HepG2 (cell line): ENCODE measurements at regions not wholly inside any gene's neighbourhood (a gene's known extent, or its start where the extent isn't known, plus 50 kb on each side); places are given as distances from the start of the nearest gene placed in this dataset.

Experiments
- ATAC-seq: fragments of 200-7000 bp; cut with Tn5 transposase; 3 replicates; pipeline ENCODE4 v1.9.1; 2020; ENCODE audit warnings: mild to moderate bottlenecking, moderate library complexity
- BruUV-seq: library from RNA; stranded (reverse); fragments of 400-500 nt; replicated peaks from 2 replicates; lab custom pipeline; 2021; lab: Mats Ljungman, UMichigan
- CTCF ChIA-PET: fragments of 300-600 bp; formaldehyde crosslinking; extraction: SDS; loops from one replicate; lab custom pipeline; 2021; ENCODE audit warnings: low total read pairs, inconsistent platforms, low intra/inter-chr PET ratio; lab: Yijun Ruan, JAX
- POLR2A ChIA-PET: fragments of 350-600 bp; sonication (Branson Sonifier 250); formaldehyde crosslinking; loops from one replicate; lab custom pipeline; 2020; ENCODE audit warnings: antibody characterized with exemption, inconsistent platforms; lab: Yijun Ruan, JAX
- DNase-seq: peaks from one replicate; pipeline ENCODE4 v3.0.0-alpha.2; 2015; ENCODE audit warnings: low spot score
- FAIRE-seq: peaks from 3 replicates; lab custom pipeline; 2011; peaks lifted over from hg19 to GRCh38; lab: Jason Lieb, UNC
- H2AFZ ChIP-seq: one replicate; pipeline ENCODE4 v1.6.1; 2011; ENCODE audit warnings: low read length, inconsistent platforms
- H3K27ac ChIP-seq: fragments of 300-600 bp; 3 replicates; pipeline ENCODE4 v1.8.0; 2011; ENCODE audit warnings: mixed run types, mild to moderate bottlenecking, mixed read lengths, low read length, inconsistent platforms; ENCODE audit not compliant: insufficient read depth; ENCODE audit errors: extremely low read length
- H3K27me3 ChIP-seq, 2 experiments: fragments of 200-600 bp in 1 of 2; 2 replicates in 1 of 2; 3 replicates in 1 of 2; pipeline versions ENCODE4 v1.6.0 to v1.8.0; 2011; ENCODE audit warnings: low read length in 2 of 2, mild to moderate bottlenecking in 2 of 2, moderate library complexity in 2 of 2, inconsistent platforms in 1 of 2; ENCODE audit not compliant: insufficient read depth in 2 of 2, control insufficient read depth in 1 of 2
- H3K36me3 ChIP-seq, 2 experiments: fragments of 200-600 bp in 1 of 2; replicated peaks in 1 of 2; 2 replicates in 1 of 2; 3 replicates in 1 of 2; pipeline versions ENCODE4 v1.5.1 to v1.8.0; 2011; ENCODE audit warnings: low read length in 2 of 2, inconsistent platforms in 1 of 2; ENCODE audit not compliant: insufficient read depth in 2 of 2, control insufficient read depth in 1 of 2
- H3K4me1 ChIP-seq: 2 replicates; pipeline ENCODE4 v1.5.1; 2012; ENCODE audit warnings: low read length, inconsistent platforms; ENCODE audit not compliant: insufficient read depth
- H3K4me2 ChIP-seq: 2 replicates; pipeline ENCODE4 v1.6.0; 2011; ENCODE audit warnings: low read depth, low read length, inconsistent platforms
- H3K4me3 ChIP-seq, 3 experiments: fragments of 200-600 bp in 1 of 3; sonication (generic), shearing (Covaris generic) in 1 of 3; replicated peaks in 1 of 3; 2 replicates each; pipeline ENCODE4 v1.5.1; 2011 to 2016; ENCODE audit warnings: low read length in 3 of 3, inconsistent platforms in 2 of 3, low read depth in 2 of 3, mild to moderate bottlenecking in 2 of 3, control low read depth in 1 of 3, mixed read lengths in 1 of 3; ENCODE audit not compliant: insufficient read depth in 1 of 3
- H3K79me2 ChIP-seq: one replicate; pipeline ENCODE4 v1.6.1; 2011; ENCODE audit warnings: low read length, inconsistent platforms; ENCODE audit not compliant: insufficient read depth
- H3K9ac ChIP-seq: 2 replicates; pipeline ENCODE4 v1.6.0; 2011; ENCODE audit warnings: mild to moderate bottlenecking, low read depth, low read length, inconsistent platforms; ENCODE audit not compliant: insufficient read depth
- H3K9me3 ChIP-seq: 2 replicates; pipeline ENCODE4 v1.5.1; 2012; ENCODE audit warnings: mild to moderate bottlenecking, low read length
- H4K20me1 ChIP-seq: 2 replicates; pipeline ENCODE4 v1.6.0; 2011; ENCODE audit warnings: inconsistent platforms, mild to moderate bottlenecking, low read length, moderate library complexity; ENCODE audit not compliant: insufficient read depth
- CENPX ChIP-seq: sonication (generic); formaldehyde crosslinking; IDR thresholded peaks from 2 replicates; pipeline ENCODE4 v1.9.0; 2021; ENCODE audit warnings: mild to moderate bottlenecking, missing genetic modification reagents, moderate library complexity
- HBP1 ChIP-seq: IDR thresholded peaks from 2 replicates; pipeline ENCODE4 v1.6.1; 2016; ENCODE audit warnings: low read depth, control low read depth
- HOXA3 ChIP-seq: sonication (generic); formaldehyde crosslinking; IDR thresholded peaks from 2 replicates; pipeline ENCODE4 v1.5.0; 2020; ENCODE audit warnings: missing genetic modification reagents
- MAX ChIP-seq: IDR thresholded peaks from 2 replicates; pipeline ENCODE4 v1.6.1; 2012; ENCODE audit warnings: inconsistent platforms
- MTERF4 ChIP-seq: sonication (generic); formaldehyde crosslinking; IDR thresholded peaks from 2 replicates; pipeline ENCODE4 v1.8.0; 2023; ENCODE audit warnings: mild to moderate bottlenecking, missing genetic modification reagents
- NFATC3 ChIP-seq: sonication (generic); formaldehyde crosslinking; IDR thresholded peaks from 2 replicates; pipeline ENCODE4 v1.5.1; 2020; ENCODE audit warnings: mild to moderate bottlenecking, missing genetic modification reagents
- REL ChIP-seq: sonication (generic); formaldehyde crosslinking; conservative IDR thresholded peaks from 2 replicates; pipeline ENCODE4 v1.8.0; 2022; ENCODE audit warnings: mild to moderate bottlenecking, missing genetic modification reagents, moderate library complexity
- SMARCC2 ChIP-seq: fragments of 450-650 bp; IDR thresholded peaks from 2 replicates; pipeline ENCODE4 v1.6.1; 2017; ENCODE audit warnings: antibody characterized with exemption, mild to moderate bottlenecking
- SSRP1 ChIP-seq: IDR thresholded peaks from 2 replicates; pipeline ENCODE4 v1.6.1; 2016; ENCODE audit warnings: control low read depth
- TRAFD1 ChIP-seq: sonication (generic); formaldehyde crosslinking; IDR thresholded peaks from 2 replicates; pipeline ENCODE4 v1.5.1; 2020; ENCODE audit warnings: missing genetic modification reagents, mild to moderate bottlenecking, borderline replicate concordance
- ZNF512 ChIP-seq: sonication (generic); formaldehyde crosslinking; IDR thresholded peaks from 2 replicates; pipeline ENCODE4 v1.4.0; 2020; ENCODE audit warnings: mild to moderate bottlenecking, missing genetic modification reagents
- ZNF577 ChIP-seq: sonication (generic); formaldehyde crosslinking; IDR thresholded peaks from 2 replicates; pipeline ENCODE4 v1.4.0; 2020; ENCODE audit warnings: mild to moderate bottlenecking, low read depth, missing genetic modification reagents, borderline replicate concordance
- ZNF607 ChIP-seq: sonication (generic); formaldehyde crosslinking; IDR thresholded peaks from 2 replicates; pipeline ENCODE4 v1.5.1; 2020; ENCODE audit warnings: missing genetic modification reagents, mild to moderate bottlenecking, borderline replicate concordance
- ZZZ3 ChIP-seq: sonication (generic); formaldehyde crosslinking; IDR thresholded peaks from 2 replicates; pipeline ENCODE4 v1.4.0; 2020; ENCODE audit warnings: missing genetic modification reagents, mild to moderate bottlenecking, borderline replicate concordance
- WGBS: methylation state at CpG from one replicate; pipeline ENCODE4 v1.1.6; 2017; ENCODE audit warnings: low lambda C conversion rate; 5-methylcytosine and 5-hydroxymethylcytosine counted together
- in situ Hi-C: cut with HindIII; loops from 2 replicates; pipeline ENCODE4 v1.10.0; 2017; ENCODE audit warnings: low pct_unique_long_range_greater_than_20kb; ENCODE audit not compliant: extremely low pct_ligation_motif_present
- intact Hi-C: fragments of 100-400 bp; cut with micrococcal nuclease; formaldehyde crosslinking; loops from one replicate; pipeline ENCODE4 v1.10.0; 2022; ENCODE audit not compliant: unreplicated experiment

- DNase-seq (no peak), FAIRE-seq (no peak), ATAC-seq (no peak)
- POLR2A ChIA-PET: no interaction called here
- Histone ChIP-seq H4K20me1 (no peaks in the 10 kb centered on the region), H3K79me2 (no peaks in the 10 kb centered on the region), H3K4me1 (no peaks in the 10 kb centered on the region), H3K9ac (no peak overlapping the region), H3K4me2 (no peak overlapping the region), H3K27me3 (peaks cover 0 to 1% of the 10 kb centered on the region in 2 experiments; a peak in 3 of 5 replicates), H3K36me3 (no peaks in the 10 kb centered on the region), H2AFZ (no peak overlapping the region), H3K9me3 (no peaks in the 10 kb centered on the region), H3K27ac (no peak overlapping the region), H3K4me3 (no peak overlapping the region)
- CTCF ChIA-PET: no interaction called here
- 0% methylated on average over 2 of the region's 2 CpGs for WGBS
- no TSS peak for BruUV-seq
- intact Hi-C loops: no loop called here
- TF ChIP-seq NFATC3 (CRISPR knock-in tag) (no peak), SMARCC2 (no peak), HBP1 (CRISPR knock-in tag) (no peak)
- in situ Hi-C loops: no loop called here
Observed at GRCh38 chr12:65665817-65666216, 158.5 kb upstream of the HMGA2 start.

- intact Hi-C loops: no loop called here
- Histone ChIP-seq H3K27me3 (peaks cover 0 to 1% of the 10 kb centered on the region in 2 experiments; a peak in 3 of 5 replicates), H3K4me3 (no peak overlapping the region), H3K36me3 (no peaks in the 10 kb centered on the region), H3K9ac (no peak overlapping the region), H4K20me1 (no peaks in the 10 kb centered on the region), H3K27ac (no peak overlapping the region), H3K4me2 (no peak overlapping the region), H2AFZ (no peak overlapping the region), H3K79me2 (no peaks in the 10 kb centered on the region), H3K4me1 (no peaks in the 10 kb centered on the region), H3K9me3 (no peaks in the 10 kb centered on the region)
- DNase-seq (no peak), FAIRE-seq (no peak), ATAC-seq (no peak)
- no TSS peak for BruUV-seq
- in situ Hi-C loops: no loop called here
- ChIA-PET CTCF (no interaction called here), POLR2A (no interaction called here)
- WGBS: 3% methylated on average over 2 of the region's 2 CpGs
- TF ChIP-seq SSRP1 (CRISPR knock-in tag): no peak
- TF ChIP-seq MAX: no peak
- TF ChIP-seq ZNF607: no peak
- no peak for TF ChIP-seq ZNF577 (CRISPR knock-in tag)
- TF ChIP-seq REL (CRISPR knock-in tag): no peak
- TF ChIP-seq ZZZ3 (CRISPR knock-in tag): no peak
- no peak for TF ChIP-seq TRAFD1 (CRISPR knock-in tag)
- no peak for TF ChIP-seq MTERF4 (CRISPR knock-in tag)
- TF ChIP-seq HOXA3: no peak
- TF ChIP-seq ZNF512 (CRISPR knock-in tag): no peak
- no peak for TF ChIP-seq CENPX (CRISPR knock-in tag)
Observed at GRCh38 chr12:65666876-65667275, 157.4 kb upstream of the HMGA2 start.
